Small intestine (tissue), 7 donors: ENCODE measurements at regions not wholly inside any gene's neighbourhood (a gene's known extent, or its start where the extent isn't known, plus 50 kb on each side); places are given as distances from the start of the nearest gene placed in this dataset.
"Not testable (repeated sequence)": the region's sequence is repeated elsewhere in the genome, so short reads cannot be mapped to it uniquely, and the experiment has no call there.

Source experiments
- DNase-seq, 2 donors: peaks; one replicate each; pipeline versions ENCODE4 v3.0.0 to v3.0.0-alpha.2; 2013
- FAIRE-seq: peaks from 2 replicates; lab custom pipeline; 2012; peaks lifted over from hg19 to GRCh38; lab: Jason Lieb, UNC
- H3K27ac ChIP-seq, 3 donors: one replicate each; pipeline ENCODE4 v1.5.1; 2013; ENCODE audit warnings: low read length in 2 of 3, mild to moderate bottlenecking in 2 of 3, control low read depth in 1 of 3, inconsistent platforms in 1 of 3, low read depth in 1 of 3, moderate library complexity in 1 of 3
- H3K27me3 ChIP-seq, 3 donors: one replicate each; pipeline ENCODE4 v1.6.1; 2013; ENCODE audit warnings: low read length in 3 of 3, inconsistent platforms in 1 of 3; ENCODE audit not compliant: control insufficient read depth in 3 of 3, insufficient read depth in 3 of 3
- H3K36me3 ChIP-seq, 3 donors: one replicate each; pipeline ENCODE4 v1.6.1; 2013; ENCODE audit warnings: low read length in 3 of 3, inconsistent platforms in 1 of 3, low read depth in 1 of 3, mild to moderate bottlenecking in 1 of 3, moderate library complexity in 1 of 3; ENCODE audit not compliant: control insufficient read depth in 3 of 3, insufficient read depth in 2 of 3
- H3K4me1 ChIP-seq, 3 donors: one replicate each; pipeline ENCODE4 v1.6.1; 2013; ENCODE audit warnings: low read length in 2 of 3, inconsistent platforms in 1 of 3, low read depth in 1 of 3, mild to moderate bottlenecking in 1 of 3, moderate library complexity in 1 of 3; ENCODE audit not compliant: control insufficient read depth in 3 of 3, insufficient read depth in 2 of 3
- H3K4me3 ChIP-seq, 3 donors: one replicate each; pipeline ENCODE4 v1.5.1; 2013; ENCODE audit warnings: low read length in 3 of 3, control low read depth in 1 of 3, inconsistent platforms in 1 of 3, low read depth in 1 of 3, mild to moderate bottlenecking in 1 of 3, moderate library complexity in 1 of 3
- H3K9me3 ChIP-seq, 2 donors: one replicate each; pipeline ENCODE4 v1.6.1; 2013; ENCODE audit warnings: low read depth in 1 of 2, low read length in 1 of 2; ENCODE audit not compliant: control insufficient read depth in 2 of 2, insufficient read depth in 1 of 2
- WGBS, 3 donors: extraction: QIAGEN DNeasy Blood & Tissue Kit; methylation state at CpG; one replicate each; pipeline ENCODE4 v1.1.7; 2013; 5-methylcytosine and 5-hydroxymethylcytosine counted together
- donor health status: healthy with polysubstance abuse.
- donor health status: control.
- donor health status: control.
- donor health status: Bipolar disorder and iron deficiency.
- donor health status: healthy.

DNA sequence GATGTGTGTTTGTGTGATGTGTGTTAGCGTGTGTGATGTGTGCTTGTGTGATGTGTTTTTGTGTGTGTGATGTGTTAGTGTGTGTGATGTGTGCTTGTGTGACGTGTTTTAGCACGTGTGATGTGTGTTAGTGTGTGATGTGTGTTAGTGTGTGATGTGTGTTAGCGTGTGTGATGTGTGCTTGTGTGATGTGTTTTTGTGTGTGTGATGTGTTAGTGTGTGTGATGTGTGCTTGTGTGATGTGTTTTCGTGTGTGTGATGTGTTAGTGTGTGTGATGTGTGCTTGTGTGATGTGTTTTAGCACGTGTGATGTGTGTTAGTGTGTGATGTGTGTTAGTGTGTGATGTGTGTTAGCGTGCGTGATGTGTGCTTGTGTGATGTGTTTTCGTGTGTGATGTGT lies 69.0 kb upstream of the CFAP46 start:
- H3K4me3 ChIP-seq, H3K27me3 ChIP-seq, H3K9me3 ChIP-seq, FAIRE-seq, DNase-seq, H3K4me1 ChIP-seq, H3K27ac ChIP-seq, H3K36me3 ChIP-seq: not testable (repeated sequence)
- 75 to 90% (median 86%) methylated on average over 9 of the region's 9 CpGs for WGBS, 3 donors

DNA sequence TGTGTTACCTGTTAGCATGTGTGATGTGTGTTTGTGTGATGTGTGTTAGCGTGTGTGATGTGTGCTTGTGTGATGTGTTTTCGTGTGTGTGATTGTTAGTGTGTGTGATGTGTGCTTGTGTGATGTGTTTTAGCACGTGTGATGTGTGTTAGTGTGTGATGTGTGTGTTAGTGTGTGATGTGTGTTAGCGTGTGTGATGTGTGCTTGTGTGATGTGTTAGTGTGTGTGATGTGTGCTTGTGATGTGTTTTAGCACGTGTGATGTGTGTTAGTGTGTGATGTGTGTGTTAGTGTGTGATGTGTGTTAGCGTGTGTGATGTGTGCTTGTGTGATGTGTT lies 68.4 kb upstream of the CFAP46 start:
- 82 to 93% (median 87%) methylated on average over 6 of the region's 6 CpGs for WGBS, 3 donors
- FAIRE-seq, H3K27ac ChIP-seq, H3K27me3 ChIP-seq, H3K9me3 ChIP-seq, H3K4me3 ChIP-seq, H3K4me1 ChIP-seq, DNase-seq, H3K36me3 ChIP-seq: not testable (repeated sequence)

DNA sequence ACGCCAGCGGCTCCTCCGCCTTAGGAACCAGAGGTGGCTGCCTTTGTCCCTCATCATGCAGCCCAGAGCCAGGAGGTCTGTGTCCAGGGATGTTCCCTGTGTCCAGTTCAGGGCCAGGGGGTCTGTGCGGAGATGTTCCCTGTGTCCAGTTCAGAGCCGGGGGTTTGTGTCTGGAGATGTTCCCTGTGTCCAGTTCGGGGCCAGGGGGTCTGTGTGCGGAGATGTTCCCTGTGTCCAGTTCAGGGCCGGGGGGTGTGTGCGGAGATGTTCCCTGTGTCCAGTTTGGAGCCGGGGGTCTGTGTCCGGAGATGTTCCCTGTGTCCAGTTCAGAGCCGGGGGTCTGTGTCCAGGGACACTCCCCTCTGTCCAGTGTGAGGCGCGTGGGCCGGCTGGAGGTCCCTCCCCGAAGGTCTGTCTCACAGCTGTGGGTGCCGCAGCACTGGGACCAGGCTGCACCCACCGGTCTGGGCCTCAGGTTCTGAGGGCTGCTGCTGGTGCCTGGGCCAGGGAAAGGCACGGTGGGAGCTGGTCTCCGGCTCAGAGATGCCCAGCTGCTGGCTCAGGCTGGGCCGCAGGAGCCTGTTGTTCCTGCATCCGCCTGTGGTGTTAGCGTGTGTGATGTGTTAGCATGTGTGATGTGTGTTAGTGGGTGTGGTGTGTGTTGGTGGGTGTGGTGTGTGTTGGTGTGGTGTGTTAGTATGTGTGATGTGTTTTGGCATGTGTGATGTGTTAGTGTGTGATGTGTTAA lies 67.9 kb upstream of the CFAP46 start:
- no peaks in the 10 kb centered on the region for H3K36me3 ChIP-seq
- no peak for DNase-seq
- H3K9me3 ChIP-seq: no peaks in the 10 kb centered on the region
- no peak for FAIRE-seq
- no peak overlapping the region for H3K4me3 ChIP-seq
- 78 to 84% (median 83%) methylated on average over 21 to 23 of the region's 23 CpGs for WGBS, 3 donors
- peaks cover 0 to 4% (median 0%) of the 10 kb centered on the region in 3 donors for H3K4me1 ChIP-seq
- no peaks in the 10 kb centered on the region for H3K27me3 ChIP-seq
- no peak overlapping the region for H3K27ac ChIP-seq

DNA sequence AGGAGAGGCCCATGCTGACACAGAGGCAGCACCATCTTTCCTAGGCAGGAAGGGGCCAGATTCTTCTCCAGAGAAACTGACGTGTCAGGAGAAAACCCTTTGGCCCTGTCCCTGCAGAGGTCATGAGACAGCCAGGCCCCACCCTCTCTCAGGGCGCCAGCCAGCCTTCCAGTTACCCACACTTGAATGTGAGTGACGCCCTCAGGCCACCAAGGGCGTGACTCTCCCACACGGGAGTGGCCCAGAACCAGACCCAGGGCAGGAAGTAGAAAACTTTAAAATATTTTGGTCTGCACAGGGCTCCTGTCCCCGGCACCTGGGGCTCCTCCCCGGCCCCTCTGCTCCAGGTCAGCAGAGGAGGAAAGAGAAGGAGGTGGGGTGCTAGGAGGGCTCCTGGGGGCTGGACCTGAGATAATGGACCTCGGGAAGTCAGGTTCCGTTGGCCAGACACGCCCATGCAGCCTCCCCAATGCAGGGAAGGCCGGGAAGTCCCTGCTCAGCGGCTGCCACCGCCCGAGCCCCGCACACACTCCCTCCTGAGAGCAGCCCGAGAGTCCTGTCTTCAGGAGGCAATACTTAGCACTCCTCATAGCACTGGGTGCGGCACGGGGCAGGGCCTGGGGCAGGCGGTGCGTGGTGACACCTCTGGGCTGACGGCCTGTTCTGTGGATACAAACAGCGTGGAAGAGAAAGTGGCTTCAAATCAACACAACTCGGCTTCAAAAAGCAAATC lies 67.0 kb upstream of the CFAP46 start:
- Histone ChIP-seq H3K4me1 (peaks cover 0 to 4% (median 0%) of the 10 kb centered on the region in 3 donors), H3K27me3 (no peaks in the 10 kb centered on the region), H3K27ac (peak overlapping the region in 1 of 3 donors; percentile 10), H3K4me3 (no peak overlapping the region), H3K9me3 (no peaks in the 10 kb centered on the region), H3K36me3 (no peaks in the 10 kb centered on the region)
- FAIRE-seq (no peak), DNase-seq (peak; percentile 61)
- 14 to 41% (median 19%) methylated on average over 23 of the region's 23 CpGs for WGBS, 3 donors

DNA sequence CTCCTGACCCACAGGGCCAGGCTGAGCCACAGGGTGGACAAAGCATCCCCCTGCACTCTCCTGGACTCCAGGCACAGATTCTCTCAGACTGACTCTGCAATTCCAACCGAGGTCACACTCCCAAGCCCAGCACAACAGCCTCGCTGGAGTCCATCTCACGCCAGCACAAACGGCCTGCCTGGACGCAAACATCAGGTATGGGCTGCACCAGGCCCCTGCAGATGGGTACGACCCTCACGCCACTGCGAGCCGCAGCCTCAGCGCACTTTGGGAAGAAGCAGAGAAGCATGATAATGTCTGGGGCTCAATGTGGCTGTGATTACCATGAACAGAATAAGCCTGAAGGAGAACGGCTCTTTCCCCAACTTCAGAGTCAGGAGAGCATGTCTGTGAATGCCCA lies 66.4 kb upstream of the CFAP46 start:
- H3K4me1 ChIP-seq: peaks cover 0 to 4% (median 0%) of the 10 kb centered on the region in 3 donors
- H3K36me3 ChIP-seq: no peaks in the 10 kb centered on the region
- no peak overlapping the region for H3K4me3 ChIP-seq
- FAIRE-seq (no peak), DNase-seq (no peak)
- 82 to 85% (median 84%) methylated on average over 11 of the region's 11 CpGs for WGBS, 3 donors
- no peaks in the 10 kb centered on the region for H3K27me3 ChIP-seq
- H3K9me3 ChIP-seq: no peaks in the 10 kb centered on the region
- no peak overlapping the region for H3K27ac ChIP-seq

GRCh38 chr10:133008196-133008595 lies 65.8 kb upstream of the CFAP46 start:
- H3K4me1 ChIP-seq: peaks cover 0 to 4% (median 0%) of the 10 kb centered on the region in 3 donors

GRCh38 chr10:133007360-133007858 lies 65.0 kb upstream of the CFAP46 start:
- FAIRE-seq: no peak
- 74 to 84% (median 79%) methylated on average over 12 of the region's 12 CpGs for WGBS, 3 donors
- DNase-seq: no peak
- peaks cover 0 to 4% (median 0%) of the 10 kb centered on the region in 3 donors for H3K4me1 ChIP-seq
- H3K4me3 ChIP-seq: no peak overlapping the region
- H3K9me3 ChIP-seq: no peaks in the 10 kb centered on the region
- no peaks in the 10 kb centered on the region for H3K27me3 ChIP-seq
- H3K36me3 ChIP-seq: no peaks in the 10 kb centered on the region
- no peak overlapping the region for H3K27ac ChIP-seq

More at GRCh38 chr10:133008196-133008595, 65.8 kb upstream of the CFAP46 start:
- no peak overlapping the region for H3K4me3 ChIP-seq
- H3K27ac ChIP-seq: no peak overlapping the region
- WGBS, 3 donors: 80 to 85% (median 81%) methylated on average over 23 of the region's 23 CpGs
- H3K9me3 ChIP-seq: no peaks in the 10 kb centered on the region
- no peaks in the 10 kb centered on the region for H3K27me3 ChIP-seq
- H3K36me3 ChIP-seq: no peaks in the 10 kb centered on the region
- FAIRE-seq: no peak
- no peak for DNase-seq

DNA sequence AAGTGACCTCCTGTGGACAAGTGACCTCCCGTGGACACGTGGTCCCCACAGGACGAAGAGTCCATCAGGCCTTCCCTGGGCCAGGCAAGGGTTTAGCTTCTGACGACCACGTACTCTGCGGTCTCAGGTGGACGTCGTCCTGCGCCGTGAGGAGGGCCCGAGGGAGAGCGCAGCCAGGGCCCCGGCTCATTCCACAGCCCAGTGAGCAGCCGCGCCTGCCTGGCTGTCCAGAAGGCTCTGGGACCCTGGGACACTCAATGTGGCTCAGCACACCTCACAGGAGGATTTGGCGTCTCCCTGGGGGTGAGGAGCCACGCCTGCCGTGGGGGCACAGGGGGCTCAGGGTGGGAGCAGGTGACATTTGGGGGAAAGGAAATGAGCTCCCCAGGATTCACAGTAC lies 64.4 kb upstream of the CFAP46 start:
- DNase-seq (no peak), FAIRE-seq (no peak)
- H3K4me1 ChIP-seq: peaks cover 0 to 4% (median 0%) of the 10 kb centered on the region in 3 donors
- no peaks in the 10 kb centered on the region for H3K9me3 ChIP-seq
- no peak overlapping the region for H3K4me3 ChIP-seq
- no peaks in the 10 kb centered on the region for H3K36me3 ChIP-seq
- no peaks in the 10 kb centered on the region for H3K27me3 ChIP-seq
- no peak overlapping the region for H3K27ac ChIP-seq
- 83 to 90% (median 88%) methylated on average over 18 of the region's 18 CpGs for WGBS, 3 donors
